GM12872 (cell line): ENCODE measurements at regions not wholly inside any gene's neighbourhood (a gene's known extent, or its start where the extent isn't known, plus 50 kb on each side); places are given as distances from the start of the nearest gene placed in this dataset.

Experiments
- CTCF ChIP-seq: IDR thresholded peaks from 3 replicates; pipeline ENCODE4 v1.5.1; 2011; ENCODE audit warnings: low read depth, mild to moderate bottlenecking, low read length, moderate library complexity; ENCODE audit not compliant: insufficient read depth

- no peak for TF ChIP-seq CTCF
Observed at GRCh38 chr10:31131251-31131650, 99.6 kb upstream of the ZNF438 start.

- TF ChIP-seq CTCF: no peak
Observed at GRCh38 chr10:31132681-31133244, 101.1 kb upstream of the ZNF438 start.

GRCh38 chr10:31133251-31133791 lies 101.7 kb upstream of the ZNF438 start:
- no peak for TF ChIP-seq CTCF

- no peak for TF ChIP-seq CTCF
Observed at GRCh38 chr10:31133792-31134310, 102.2 kb upstream of the ZNF438 start.

- TF ChIP-seq CTCF: no peak
Observed at GRCh38 chr10:31134311-31134952, 102.8 kb upstream of the ZNF438 start.

GRCh38 chr10:31135171-31135570 lies 103.5 kb upstream of the ZNF438 start:
- no peak for TF ChIP-seq CTCF

GRCh38 chr10:31136386-31136785 lies 104.7 kb upstream of the ZNF438 start:
- TF ChIP-seq CTCF: no peak
